ENCODE measurements at regions not wholly inside any gene's neighbourhood (a gene's known extent, or its start where the extent isn't known, plus 50 kb on each side); places are given as distances from the start of the nearest gene placed in this dataset.

DNA sequence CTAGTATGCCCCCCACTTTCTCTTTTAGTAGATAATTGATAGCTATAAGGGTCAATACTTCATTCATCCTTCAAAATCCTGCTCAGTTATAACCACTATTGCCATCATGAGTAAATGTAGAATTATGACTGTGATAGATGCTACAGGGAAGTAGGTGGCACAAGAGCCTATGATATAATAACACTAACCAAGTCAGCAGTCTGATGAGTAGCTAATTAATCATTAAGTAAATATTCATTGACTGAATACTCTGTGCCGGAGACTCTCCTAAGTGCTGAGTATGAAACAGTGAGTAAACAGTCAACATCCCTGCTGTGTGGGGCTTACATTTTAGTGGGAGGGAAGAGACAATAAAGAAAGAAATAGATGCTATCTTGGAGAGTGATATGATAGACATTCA lies 430.3 kb upstream of the ZNF462 start:
- TF ChIP-seq ZNF416 (CRISPR knock-in tag; IDR thresholded peaks at IDR 0.05) (no peak), ELF4 (CRISPR knock-in tag; IDR thresholded peaks at IDR 0.05; ENCODE audit: low read depth) (no peak)

Measured in WTC11 (cell line).